Endothelial cell (in vitro differentiated cells): ENCODE measurements at regions not wholly inside any gene's neighbourhood (a gene's known extent, or its start where the extent isn't known, plus 50 kb on each side); places are given as distances from the start of the nearest gene placed in this dataset.
"Not testable (repeated sequence)": the region's sequence is repeated elsewhere in the genome, so short reads cannot be mapped to it uniquely, and the experiment has no call there.

Source experiments
- DNase-seq: peaks from one replicate; pipeline ENCODE4 v3.0.0; 2021; ENCODE audit warnings: low spot score
- H3K27ac Mint-ChIP-seq: one replicate; pipeline ENCODE4 v1.8.0; 2021; ENCODE audit warnings: mixed read lengths, inconsistent platforms; ENCODE audit not compliant: unreplicated experiment
- H3K27me3 Mint-ChIP-seq: one replicate; pipeline ENCODE4 v1.8.0; 2021; ENCODE audit warnings: mild to moderate bottlenecking, moderate library complexity, mixed read lengths, inconsistent platforms; ENCODE audit not compliant: unreplicated experiment
- H3K36me3 Mint-ChIP-seq: one replicate; pipeline ENCODE4 v1.8.0; 2021; ENCODE audit warnings: mild to moderate bottlenecking, low read depth, mixed read lengths, inconsistent platforms; ENCODE audit not compliant: unreplicated experiment
- H3K4me1 Mint-ChIP-seq: one replicate; pipeline ENCODE4 v1.8.0; 2021; ENCODE audit warnings: mild to moderate bottlenecking, mixed read lengths, inconsistent platforms; ENCODE audit not compliant: unreplicated experiment
- H3K4me3 Mint-ChIP-seq: one replicate; pipeline ENCODE4 v1.8.0; 2021; ENCODE audit warnings: mild to moderate bottlenecking, mixed read lengths, inconsistent platforms; ENCODE audit not compliant: unreplicated experiment
- H3K9me3 Mint-ChIP-seq: one replicate; pipeline ENCODE4 v1.8.0; 2021; ENCODE audit warnings: mixed read lengths, inconsistent platforms; ENCODE audit not compliant: unreplicated experiment

DNA sequence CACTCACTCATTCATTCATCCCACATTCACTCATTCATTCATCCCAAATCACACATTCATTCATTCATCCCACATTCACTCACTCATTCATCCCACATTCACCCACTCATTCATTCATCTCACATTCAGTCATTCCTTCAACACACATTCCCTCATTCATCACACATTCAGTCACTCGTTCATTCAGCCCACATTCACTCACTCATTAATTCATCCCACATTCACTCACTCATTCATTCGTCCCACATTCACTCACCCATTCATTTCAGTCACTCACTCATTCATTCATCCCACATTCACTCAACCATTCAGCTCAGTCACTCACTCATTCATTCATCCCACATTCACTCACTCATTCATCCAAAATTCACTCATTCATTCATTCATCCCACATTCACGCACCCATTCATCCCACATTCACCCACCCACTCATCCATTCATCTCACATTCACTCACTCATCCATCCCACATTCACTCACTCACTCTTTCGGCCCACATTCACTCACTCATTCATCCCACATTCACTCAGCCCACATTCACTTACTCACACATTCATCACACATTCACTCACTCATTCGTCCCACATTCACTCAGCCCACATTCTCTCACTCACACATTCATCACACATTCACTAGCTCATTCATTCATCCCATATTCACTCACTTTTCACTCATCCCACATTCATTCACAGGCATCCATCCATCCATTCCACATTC lies 5469.9 kb upstream of the TPTE start:
- not testable (repeated sequence) for H3K36me3 Mint-ChIP-seq

DNA sequence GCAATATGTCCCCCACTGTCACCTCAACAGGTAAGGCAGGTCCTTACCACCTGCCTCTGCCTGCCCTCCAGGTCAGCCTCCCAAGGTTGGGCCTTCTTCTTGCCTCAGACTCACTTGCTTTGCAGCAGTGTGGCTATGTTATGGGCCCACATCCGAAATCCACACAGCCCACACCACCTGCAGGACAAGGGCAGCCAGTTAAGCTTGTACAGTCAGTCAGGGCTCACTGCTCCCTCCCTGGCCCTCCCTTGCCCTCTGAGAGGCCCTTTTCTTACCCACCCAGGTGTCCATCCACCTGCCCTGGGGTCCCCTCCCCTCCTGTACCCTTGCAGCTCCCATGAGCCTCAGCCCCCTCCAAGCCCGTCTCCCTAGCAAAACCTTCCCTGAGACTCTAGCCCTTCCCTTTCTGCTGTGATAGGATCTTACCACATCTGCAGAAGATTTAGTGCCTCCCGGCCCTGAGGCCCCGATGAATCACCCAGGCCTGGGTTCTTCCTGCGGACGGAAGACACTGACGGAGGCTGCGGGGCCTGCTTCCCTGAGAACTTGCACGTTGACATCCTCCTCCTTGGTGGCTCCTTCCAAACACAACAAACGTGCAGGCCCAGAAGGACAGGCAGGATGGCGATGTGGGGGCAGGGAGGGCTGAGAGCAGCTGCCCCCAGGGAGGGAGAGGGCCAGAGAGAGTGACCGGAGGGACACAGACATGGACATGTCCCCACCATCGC lies 5466.2 kb upstream of the TPTE start:
- H3K27me3 Mint-ChIP-seq, H3K9me3 Mint-ChIP-seq, H3K4me3 Mint-ChIP-seq, DNase-seq, H3K36me3 Mint-ChIP-seq, H3K4me1 Mint-ChIP-seq, H3K27ac Mint-ChIP-seq: not testable (repeated sequence)

More for the DNA sequence above, 5469.9 kb upstream of the TPTE start:
- not testable (repeated sequence) for H3K27ac Mint-ChIP-seq, H3K4me3 Mint-ChIP-seq, DNase-seq, H3K9me3 Mint-ChIP-seq, H3K27me3 Mint-ChIP-seq, H3K4me1 Mint-ChIP-seq

DNA sequence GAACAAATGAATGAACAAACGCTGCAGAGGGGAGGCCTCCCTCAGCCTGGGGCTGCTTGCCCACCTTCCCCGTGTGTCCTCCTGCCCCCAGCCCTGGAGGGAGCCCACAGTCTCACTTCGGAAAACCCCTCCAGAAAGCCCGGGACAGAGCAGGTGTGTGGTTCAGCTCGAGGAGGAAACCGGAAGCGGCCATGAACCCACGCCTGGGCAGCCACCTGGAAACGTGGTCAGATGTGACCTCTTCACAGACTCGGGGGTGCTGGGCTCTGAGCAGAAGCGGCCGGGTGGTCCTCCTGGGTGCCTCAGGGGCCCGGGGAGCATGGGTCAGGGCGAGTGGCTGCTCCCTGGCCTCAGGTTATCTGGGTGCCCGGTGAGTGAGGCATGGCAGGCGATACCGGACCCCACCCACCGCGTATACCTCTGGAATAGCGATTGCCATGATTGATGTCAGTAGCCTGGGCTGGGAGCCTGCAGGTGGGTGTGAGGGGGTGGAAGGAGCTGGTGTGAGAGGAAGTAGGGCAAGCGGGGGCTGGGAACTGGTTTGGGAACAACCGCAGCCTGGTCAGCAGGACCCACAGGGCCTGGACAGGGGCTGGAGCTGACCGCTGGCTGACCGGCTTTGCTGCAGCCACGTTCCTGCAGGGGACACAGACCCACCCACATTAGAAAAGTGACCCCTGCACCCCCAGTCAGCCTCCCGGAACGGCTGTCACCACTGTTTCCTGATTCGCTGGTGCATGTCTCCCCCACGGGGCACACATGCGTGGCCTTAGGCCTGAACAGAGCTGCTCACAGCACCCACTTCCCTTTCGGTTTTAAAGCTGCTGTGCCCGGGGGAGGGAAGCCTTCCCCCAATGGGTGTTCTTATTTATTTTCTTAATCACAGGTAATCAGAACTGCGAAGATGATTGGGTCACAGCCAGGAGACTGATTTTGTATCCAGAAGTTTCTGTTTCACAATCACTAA lies 5465.1 kb upstream of the TPTE start:
- not testable (repeated sequence) for H3K9me3 Mint-ChIP-seq, H3K4me1 Mint-ChIP-seq, H3K27me3 Mint-ChIP-seq, DNase-seq, H3K36me3 Mint-ChIP-seq, H3K4me3 Mint-ChIP-seq, H3K27ac Mint-ChIP-seq

DNA sequence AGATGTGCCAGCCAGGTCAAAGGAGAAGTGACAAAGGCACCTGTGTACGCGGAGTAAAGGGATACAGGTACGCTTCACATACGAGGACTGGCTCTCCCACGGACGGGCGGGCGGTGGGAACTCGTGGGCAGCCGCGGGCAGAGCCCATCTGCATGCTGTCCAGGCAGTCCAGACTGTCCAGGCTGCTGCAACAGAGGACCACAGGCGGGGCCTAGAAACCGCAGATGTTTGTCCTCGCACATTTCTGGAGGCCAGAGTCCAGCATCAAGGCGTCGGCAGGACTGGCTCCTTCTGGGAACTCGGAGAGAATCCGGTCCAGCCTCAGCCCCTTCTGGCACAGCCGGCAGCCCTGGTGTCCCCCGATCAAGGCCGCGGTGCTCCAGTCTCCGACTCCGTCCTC lies 5464.3 kb upstream of the TPTE start:
- DNase-seq, H3K27ac Mint-ChIP-seq, H3K27me3 Mint-ChIP-seq, H3K4me1 Mint-ChIP-seq, H3K9me3 Mint-ChIP-seq, H3K4me3 Mint-ChIP-seq, H3K36me3 Mint-ChIP-seq: not testable (repeated sequence)

DNA sequence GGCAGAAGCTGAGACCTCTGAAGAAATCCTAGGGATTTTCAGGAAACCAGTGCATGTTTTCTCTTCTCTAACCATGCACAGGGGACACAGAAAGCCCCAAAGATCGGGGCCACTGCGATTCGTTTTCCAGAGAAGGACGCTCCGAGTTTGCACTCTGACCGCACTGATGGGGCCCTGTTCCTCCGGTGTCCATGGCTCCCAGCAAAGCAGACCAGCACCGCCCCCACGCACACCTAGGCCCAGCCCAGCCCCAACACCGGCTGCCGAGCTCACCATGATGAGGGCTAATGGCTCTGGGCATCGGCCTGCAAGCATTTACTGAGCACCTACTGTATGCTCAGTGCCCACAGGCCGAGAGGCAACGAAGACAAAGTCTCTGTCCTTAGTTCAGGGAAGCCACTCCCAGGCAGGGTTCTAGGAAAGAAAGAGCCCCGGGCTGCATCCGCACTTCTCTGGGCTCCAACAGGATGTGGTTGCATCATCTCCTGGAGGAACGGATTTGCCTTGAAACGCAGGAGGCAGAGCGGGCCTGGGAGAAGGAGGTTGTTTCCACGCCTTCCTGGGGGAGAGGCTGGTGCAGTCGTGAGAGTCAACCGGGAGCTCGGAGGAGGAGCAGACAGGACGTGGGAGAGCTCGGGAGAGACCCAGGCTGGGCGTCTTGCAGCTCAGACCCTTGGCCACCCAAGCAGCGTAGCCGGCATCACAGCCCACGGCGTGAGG lies 5460.9 kb upstream of the TPTE start:
- not testable (repeated sequence) for H3K9me3 Mint-ChIP-seq, H3K4me3 Mint-ChIP-seq, H3K4me1 Mint-ChIP-seq, H3K36me3 Mint-ChIP-seq, H3K27ac Mint-ChIP-seq, DNase-seq, H3K27me3 Mint-ChIP-seq

DNA sequence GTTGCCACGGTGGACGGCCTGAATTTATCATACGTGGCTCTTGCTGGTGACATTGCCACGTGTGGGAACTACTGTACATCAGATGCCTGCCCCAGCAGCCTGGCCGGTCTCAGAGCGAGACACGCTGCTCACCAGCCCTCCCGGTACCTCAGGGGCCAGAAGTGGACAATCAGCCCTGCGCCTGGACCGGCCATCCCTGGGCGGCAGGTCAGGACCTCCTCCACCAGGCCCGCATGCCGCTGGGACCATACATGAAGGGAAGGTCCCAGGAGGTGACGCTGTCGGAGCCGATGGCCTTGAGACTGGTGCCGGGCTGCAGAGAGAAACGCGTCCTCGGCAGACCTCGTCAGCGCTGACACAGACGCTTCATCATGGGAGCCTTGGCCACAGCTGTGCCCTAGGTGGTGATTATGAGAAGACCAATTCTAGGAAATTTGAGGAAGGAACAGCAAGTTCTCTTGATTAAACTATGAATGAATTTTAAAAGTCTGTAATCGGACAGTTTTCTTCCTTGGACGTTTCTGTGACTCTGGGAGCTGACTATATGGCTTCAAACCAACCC lies 5456.7 kb upstream of the TPTE start:
- not testable (repeated sequence) for H3K27ac Mint-ChIP-seq, H3K4me3 Mint-ChIP-seq, DNase-seq, H3K9me3 Mint-ChIP-seq, H3K27me3 Mint-ChIP-seq, H3K36me3 Mint-ChIP-seq, H3K4me1 Mint-ChIP-seq

DNA sequence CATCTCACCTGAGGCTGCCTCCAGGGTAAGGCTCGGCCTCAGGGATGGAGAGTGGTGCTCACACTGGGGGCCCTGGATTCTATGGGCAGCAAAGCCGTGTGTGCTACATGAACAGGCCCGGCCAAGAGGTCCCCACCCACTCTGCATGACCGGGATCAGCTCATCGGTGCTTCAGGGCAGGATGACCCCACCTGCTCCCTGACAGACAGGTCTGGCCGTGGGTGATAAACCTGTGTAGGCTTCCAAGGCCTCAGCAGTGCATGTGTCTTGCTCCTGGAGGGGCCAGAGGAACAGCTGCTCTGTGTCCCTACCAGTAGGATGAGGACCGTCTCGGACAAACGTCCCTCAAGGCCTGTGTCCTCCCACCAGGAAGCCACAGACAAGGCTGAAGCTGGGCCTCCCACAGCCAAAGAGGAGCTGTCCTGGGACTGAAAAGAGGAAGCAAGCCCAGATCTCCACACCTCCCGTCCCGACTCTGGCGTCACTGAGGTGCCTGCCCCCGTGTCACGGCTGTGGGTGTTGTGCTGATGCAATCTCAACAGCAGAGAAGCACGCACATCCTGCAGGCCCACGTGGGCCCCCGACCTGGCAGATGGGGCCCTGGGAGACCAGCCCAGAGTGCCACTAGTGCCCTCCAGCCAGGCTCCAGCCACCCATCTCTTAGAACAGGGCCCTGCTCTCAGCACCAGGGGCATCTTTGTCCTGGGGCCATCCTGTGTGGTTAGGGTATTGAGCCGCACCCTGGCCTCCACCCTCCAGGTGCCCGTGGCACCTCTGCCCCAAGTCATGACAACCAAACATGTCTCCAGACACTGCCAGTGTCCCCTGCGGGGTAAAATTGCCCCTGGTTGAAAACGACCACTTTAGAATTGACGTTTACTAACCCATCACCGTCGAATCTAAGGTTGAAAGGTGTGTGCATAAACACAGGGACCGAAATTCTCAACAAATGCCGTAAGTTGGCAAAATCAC lies 5455.9 kb upstream of the TPTE start:
- not testable (repeated sequence) for H3K27me3 Mint-ChIP-seq, H3K9me3 Mint-ChIP-seq, H3K4me3 Mint-ChIP-seq, H3K27ac Mint-ChIP-seq, H3K36me3 Mint-ChIP-seq, DNase-seq, H3K4me1 Mint-ChIP-seq

DNA sequence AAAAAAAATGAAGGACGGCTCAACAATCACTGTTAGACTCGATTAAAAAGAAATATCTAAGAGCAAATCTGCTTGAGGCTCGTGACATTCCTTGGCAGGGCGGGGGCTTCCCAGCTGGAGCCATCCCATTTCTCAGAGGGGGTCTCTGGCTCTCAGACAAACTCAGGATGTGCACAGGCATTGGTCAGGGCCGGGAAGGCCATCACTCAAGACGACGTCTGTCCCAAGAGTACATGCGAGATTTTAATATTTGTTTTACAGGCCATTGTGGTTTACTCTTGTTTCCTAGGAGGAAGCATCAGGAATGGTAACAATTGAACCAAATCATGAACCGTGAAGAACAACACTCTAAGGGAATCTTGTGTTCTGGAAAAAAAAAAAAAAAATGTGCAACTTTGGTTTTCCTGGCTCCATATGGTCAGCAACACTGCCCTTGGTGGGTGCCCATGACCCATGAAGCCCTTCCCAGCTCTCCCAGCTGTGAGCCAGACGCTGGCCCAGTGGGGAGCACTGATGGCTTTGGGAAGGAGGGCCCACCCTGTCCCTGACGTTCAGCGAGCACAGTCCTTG lies 5454.6 kb upstream of the TPTE start:
- H3K27ac Mint-ChIP-seq, DNase-seq, H3K27me3 Mint-ChIP-seq, H3K36me3 Mint-ChIP-seq, H3K4me1 Mint-ChIP-seq, H3K9me3 Mint-ChIP-seq, H3K4me3 Mint-ChIP-seq: not testable (repeated sequence)

DNA sequence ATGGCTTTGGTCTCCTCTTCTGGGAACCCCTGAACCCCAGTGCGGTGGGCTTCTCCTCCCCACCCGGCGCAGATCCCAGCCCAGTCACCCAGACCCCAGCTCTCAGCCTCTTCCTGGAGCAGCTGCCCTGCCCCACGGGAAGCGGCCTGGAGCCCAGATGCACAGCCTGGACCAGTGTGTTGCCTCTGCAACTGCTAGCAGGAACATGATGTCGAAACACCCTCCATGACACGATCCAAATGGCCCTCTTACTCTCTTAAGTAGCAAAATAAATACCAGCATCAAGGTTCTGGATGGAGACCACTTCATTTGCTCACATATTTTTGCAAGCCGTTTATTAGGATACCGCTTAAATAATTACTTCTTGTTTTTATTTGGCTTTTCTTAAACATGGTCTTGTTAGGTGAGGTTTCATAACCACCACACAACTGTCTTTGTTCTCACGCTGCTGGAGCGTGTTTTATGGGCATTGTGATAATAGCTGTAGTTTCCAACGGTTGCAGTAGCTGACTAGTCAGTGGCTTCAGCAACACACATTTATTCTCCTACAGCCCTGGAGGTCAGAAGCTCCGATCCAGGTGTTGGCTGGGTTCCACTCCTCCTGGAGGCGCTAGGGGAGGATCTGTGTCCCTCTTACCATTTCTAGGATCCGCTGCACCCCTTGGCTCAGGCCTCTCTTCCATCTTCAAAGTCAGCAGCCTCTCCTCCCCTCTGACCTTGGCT lies 5453.9 kb upstream of the TPTE start:
- not testable (repeated sequence) for H3K4me3 Mint-ChIP-seq, DNase-seq, H3K4me1 Mint-ChIP-seq, H3K36me3 Mint-ChIP-seq, H3K9me3 Mint-ChIP-seq, H3K27ac Mint-ChIP-seq, H3K27me3 Mint-ChIP-seq

DNA sequence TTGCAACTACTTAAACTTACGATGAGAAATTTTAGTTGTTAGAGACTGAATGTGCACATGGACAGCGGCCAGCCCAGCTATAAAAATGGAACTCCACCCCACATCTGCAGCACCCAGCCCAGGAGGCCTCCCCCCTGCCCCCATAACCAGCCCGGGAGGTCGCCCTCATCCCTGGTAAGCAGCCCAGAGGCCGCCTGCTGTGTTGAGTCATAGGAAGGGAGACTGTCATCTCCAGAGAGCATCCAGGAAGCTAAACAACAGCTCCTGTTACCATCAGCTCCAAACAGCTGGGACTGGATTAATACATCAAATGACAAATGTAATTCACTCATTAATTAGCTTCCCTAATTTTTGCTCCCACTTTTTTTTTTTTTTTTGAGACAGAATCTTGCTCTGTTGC lies 5452.7 kb upstream of the TPTE start:
- not testable (repeated sequence) for H3K27ac Mint-ChIP-seq, H3K36me3 Mint-ChIP-seq, DNase-seq, H3K27me3 Mint-ChIP-seq, H3K4me3 Mint-ChIP-seq, H3K9me3 Mint-ChIP-seq, H3K4me1 Mint-ChIP-seq
